Peyer's patch (tissue), 4 donors: ENCODE measurements at regions not wholly inside any gene's neighbourhood (a gene's known extent, or its start where the extent isn't known, plus 50 kb on each side); places are given as distances from the start of the nearest gene placed in this dataset.

Experiments
- POLR2A ChIP-seq, 2 donors: fragments of 450-650 bp; IDR thresholded peaks; one replicate each; pipeline ENCODE4 v1.5.1; 2017; ENCODE audit warnings: antibody characterized with exemption in 2 of 2, mild to moderate bottlenecking in 2 of 2, moderate library complexity in 2 of 2
- TF ChIP-seq, protein P1 (sequence below), 6 experiments: fragments of 450-650 bp in 4 of 6; fragments of 200-600 bp in 2 of 6; sonication (generic) in 1 of 6; IDR thresholded peaks; one replicate each; pipeline ENCODE4 v1.5.1; 2017 to 2019; ENCODE audit warnings: antibody characterized with exemption in 6 of 6, mild to moderate bottlenecking in 3 of 6, moderate library complexity in 1 of 6

DNA sequence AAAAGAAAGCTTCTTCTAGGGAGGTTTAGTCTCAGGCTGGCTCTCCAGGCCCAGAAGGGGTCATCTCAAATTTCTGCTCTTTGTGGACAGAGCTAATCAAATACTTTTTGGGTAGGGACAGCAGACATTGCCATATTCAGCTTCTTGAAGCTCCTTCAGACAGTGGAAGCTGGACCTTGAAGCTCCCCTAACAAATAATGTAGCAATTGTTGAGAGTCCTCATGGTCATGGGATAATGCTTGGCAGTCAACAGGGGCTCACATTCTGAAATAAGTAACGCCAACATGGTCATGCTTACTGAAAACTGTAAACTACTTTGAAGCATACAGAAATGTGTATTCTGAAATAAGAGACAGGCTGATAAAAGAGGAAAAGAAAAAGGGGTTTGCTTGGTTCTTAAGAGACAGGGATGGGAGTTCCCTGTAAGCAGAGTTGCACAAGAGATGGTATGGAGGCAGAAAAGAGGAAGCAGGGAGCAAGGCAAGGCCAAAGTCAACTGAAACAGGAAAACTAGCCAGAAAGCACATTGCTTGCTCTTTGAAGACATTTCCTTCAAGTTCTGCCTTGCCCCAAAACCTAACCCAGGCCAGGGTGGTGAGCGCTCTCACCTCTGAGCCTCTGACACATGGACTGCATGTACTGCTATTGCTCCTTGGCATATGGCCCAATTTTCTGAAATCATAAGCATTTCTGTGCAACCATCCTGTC lies 53.1 kb upstream of the KMT2E start:
- TF ChIP-seq, protein P1, sequence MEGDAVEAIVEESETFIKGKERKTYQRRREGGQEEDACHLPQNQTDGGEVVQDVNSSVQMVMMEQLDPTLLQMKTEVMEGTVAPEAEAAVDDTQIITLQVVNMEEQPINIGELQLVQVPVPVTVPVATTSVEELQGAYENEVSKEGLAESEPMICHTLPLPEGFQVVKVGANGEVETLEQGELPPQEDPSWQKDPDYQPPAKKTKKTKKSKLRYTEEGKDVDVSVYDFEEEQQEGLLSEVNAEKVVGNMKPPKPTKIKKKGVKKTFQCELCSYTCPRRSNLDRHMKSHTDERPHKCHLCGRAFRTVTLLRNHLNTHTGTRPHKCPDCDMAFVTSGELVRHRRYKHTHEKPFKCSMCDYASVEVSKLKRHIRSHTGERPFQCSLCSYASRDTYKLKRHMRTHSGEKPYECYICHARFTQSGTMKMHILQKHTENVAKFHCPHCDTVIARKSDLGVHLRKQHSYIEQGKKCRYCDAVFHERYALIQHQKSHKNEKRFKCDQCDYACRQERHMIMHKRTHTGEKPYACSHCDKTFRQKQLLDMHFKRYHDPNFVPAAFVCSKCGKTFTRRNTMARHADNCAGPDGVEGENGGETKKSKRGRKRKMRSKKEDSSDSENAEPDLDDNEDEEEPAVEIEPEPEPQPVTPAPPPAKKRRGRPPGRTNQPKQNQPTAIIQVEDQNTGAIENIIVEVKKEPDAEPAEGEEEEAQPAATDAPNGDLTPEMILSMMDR (IDR thresholded peaks at IDR 0.05) = no peak
- TF ChIP-seq POLR2A (IDR thresholded peaks at IDR 0.05) = no peak
